ENCODE measurements at regions not wholly inside any gene's neighbourhood (a gene's known extent, or its start where the extent isn't known, plus 50 kb on each side); places are given as distances from the start of the nearest gene placed in this dataset.
"Not testable (repeated sequence)": the region's sequence is repeated elsewhere in the genome, so short reads cannot be mapped to it uniquely, and the experiment has no call there.

GRCh38 chr6:85995339-85996033, 352.8 kb upstream of the SYNCRIP start:
- DNase-seq (ENCODE audit: extremely low read depth, low read depth, low spot score): no peak

GRCh38 chr6:85986681-85987080, 344.0 kb upstream of the SYNCRIP start:
- no peak for DNase-seq (ENCODE audit: extremely low read depth, low read depth, low spot score)

- DNase-seq (ENCODE audit: extremely low read depth, low read depth, low spot score): no peak
Observed at GRCh38 chr6:85983032-85983659, 340.5 kb upstream of the SYNCRIP start.

- DNase-seq (ENCODE audit: extremely low read depth, low read depth, low spot score): no peak
Observed at GRCh38 chr6:85977661-85978060, 335.0 kb upstream of the SYNCRIP start.

- DNase-seq (ENCODE audit: extremely low read depth, low read depth, low spot score): no peak
Observed at GRCh38 chr6:85975957-85976356, 333.3 kb upstream of the SYNCRIP start.

GRCh38 chr6:85971238-85971637, 328.6 kb upstream of the SYNCRIP start:
- no peak for DNase-seq (ENCODE audit: extremely low read depth, low read depth, low spot score)

GRCh38 chr6:85966828-85967227, 324.1 kb upstream of the SYNCRIP start:
- DNase-seq (ENCODE audit: extremely low read depth, low read depth, low spot score): no peak

GRCh38 chr6:85961746-85962145, 319.1 kb upstream of the SYNCRIP start:
- no peak for DNase-seq (ENCODE audit: extremely low read depth, low read depth, low spot score)

- no peak for DNase-seq (ENCODE audit: extremely low read depth, low read depth, low spot score)
Observed at GRCh38 chr6:85961125-85961524, 318.4 kb upstream of the SYNCRIP start.

- DNase-seq (ENCODE audit: extremely low read depth, low read depth, low spot score): no peak
Observed at GRCh38 chr6:85948481-85948880, 305.8 kb upstream of the SYNCRIP start.

GRCh38 chr6:85945459-85946185, 302.9 kb upstream of the SYNCRIP start:
- DNase-seq (ENCODE audit: extremely low read depth, low read depth, low spot score): no peak

GRCh38 chr6:85944776-85945175, 302.1 kb upstream of the SYNCRIP start:
- DNase-seq (ENCODE audit: extremely low read depth, low read depth, low spot score): no peak

GRCh38 chr6:85942844-85943243, 300.2 kb upstream of the SYNCRIP start:
- DNase-seq (ENCODE audit: extremely low read depth, low read depth, low spot score): no peak

GRCh38 chr6:85936916-85937315, 294.2 kb upstream of the SYNCRIP start:
- no peak for DNase-seq (ENCODE audit: extremely low read depth, low read depth, low spot score)

- DNase-seq (ENCODE audit: extremely low read depth, low read depth, low spot score): no peak
Observed at GRCh38 chr6:85923013-85923430, 280.3 kb upstream of the SYNCRIP start.

- no peak for DNase-seq (ENCODE audit: extremely low read depth, low read depth, low spot score)
Observed at GRCh38 chr6:85920782-85921181, 278.1 kb upstream of the SYNCRIP start.

- no peak for DNase-seq (ENCODE audit: extremely low read depth, low read depth, low spot score)
Observed at GRCh38 chr6:85917522-85917921, 274.8 kb upstream of the SYNCRIP start.

- no peak for DNase-seq (ENCODE audit: extremely low read depth, low read depth, low spot score)
Observed at GRCh38 chr6:85913001-85913400, 270.3 kb upstream of the SYNCRIP start.

- no peak for DNase-seq (ENCODE audit: extremely low read depth, low read depth, low spot score)
Observed at GRCh38 chr6:85912582-85912981, 269.9 kb upstream of the SYNCRIP start.

- no peak for DNase-seq (ENCODE audit: extremely low read depth, low read depth, low spot score)
Observed at GRCh38 chr6:85911067-85911466, 268.4 kb upstream of the SYNCRIP start.

- DNase-seq (ENCODE audit: extremely low read depth, low read depth, low spot score): not testable (repeated sequence)
Observed at GRCh38 chr6:85908120-85908519, 265.4 kb upstream of the SYNCRIP start.

- no peak for DNase-seq (ENCODE audit: extremely low read depth, low read depth, low spot score)
Observed at GRCh38 chr6:85892346-85892745, 249.7 kb upstream of the SYNCRIP start.

Measured in glomerular endothelial cell (primary cell).